HG02981 (cell line): ENCODE measurements at regions not wholly inside any gene's neighbourhood (a gene's known extent, or its start where the extent isn't known, plus 50 kb on each side); places are given as distances from the start of the nearest gene placed in this dataset.
"Not testable (repeated sequence)": the region's sequence is repeated elsewhere in the genome, so short reads cannot be mapped to it uniquely, and the experiment has no call there.

Experiments
- ATAC-seq: cut with Tn5 transposase; IDR thresholded peaks from one replicate; pipeline ENCODE4 v1.9.1; 2021; ENCODE audit warnings: mild to moderate bottlenecking, moderate library complexity; ENCODE audit not compliant: unreplicated experiment

GRCh38 chr9:118624608-118625007 lies 744.6 kb downstream of the BRINP1 start:
- ATAC-seq: no peak

- ATAC-seq: no peak
Observed at GRCh38 chr9:118630079-118630478, 739.2 kb downstream of the BRINP1 start.

DNA sequence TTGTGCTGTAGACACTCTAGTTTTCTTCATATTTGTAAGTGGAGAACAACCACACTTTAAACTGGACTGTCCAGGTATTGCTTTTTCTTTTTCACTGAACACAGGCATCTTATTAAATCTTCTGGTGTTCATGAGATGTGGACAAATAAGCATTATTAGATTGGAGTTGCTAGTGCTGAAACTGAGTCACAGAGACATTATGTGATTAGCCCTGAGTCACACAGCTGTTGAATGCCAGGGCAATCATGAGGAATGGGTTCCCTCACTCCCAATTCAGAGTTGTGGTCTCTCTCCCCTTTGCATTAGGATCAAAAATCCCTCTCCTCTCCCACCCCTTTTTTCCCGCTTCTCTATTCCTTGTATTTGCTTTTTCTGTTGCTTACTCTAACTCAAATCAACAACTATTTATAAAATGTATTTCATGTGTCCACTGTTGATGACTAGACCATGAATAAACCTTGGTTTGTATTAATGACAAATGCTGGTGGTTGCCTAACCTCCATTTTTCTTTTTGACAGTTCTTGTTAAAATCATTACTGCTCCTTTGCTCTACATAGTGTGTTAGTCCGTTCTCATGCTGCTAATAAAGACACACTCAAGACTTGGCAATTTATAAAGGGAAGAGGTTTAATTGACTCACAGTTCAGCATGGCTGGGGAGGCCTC lies 738.2 kb downstream of the BRINP1 start:
- ATAC-seq: no peak

DNA sequence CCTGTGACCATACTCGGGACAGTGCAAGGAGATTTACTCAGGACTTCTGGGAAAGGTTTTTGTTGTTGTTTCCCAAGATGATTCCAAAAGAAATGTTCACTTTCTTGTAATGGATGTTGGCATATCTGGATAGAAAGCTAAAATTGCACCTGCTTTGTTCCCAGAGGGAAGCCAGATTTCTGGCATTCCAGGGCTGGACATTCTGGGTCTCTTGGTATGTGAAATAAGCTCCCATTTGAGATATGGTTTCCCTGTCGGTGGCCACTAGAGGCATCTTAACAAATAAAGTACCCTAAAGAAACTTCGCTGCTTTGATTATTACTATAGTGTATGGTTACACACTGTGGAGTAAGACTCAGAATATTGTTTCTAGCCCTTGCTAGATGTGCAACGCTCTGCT lies 737.3 kb downstream of the BRINP1 start:
- ATAC-seq: no peak

- ATAC-seq: no peak
Observed at GRCh38 chr9:118635416-118635815, 733.8 kb downstream of the BRINP1 start.

DNA sequence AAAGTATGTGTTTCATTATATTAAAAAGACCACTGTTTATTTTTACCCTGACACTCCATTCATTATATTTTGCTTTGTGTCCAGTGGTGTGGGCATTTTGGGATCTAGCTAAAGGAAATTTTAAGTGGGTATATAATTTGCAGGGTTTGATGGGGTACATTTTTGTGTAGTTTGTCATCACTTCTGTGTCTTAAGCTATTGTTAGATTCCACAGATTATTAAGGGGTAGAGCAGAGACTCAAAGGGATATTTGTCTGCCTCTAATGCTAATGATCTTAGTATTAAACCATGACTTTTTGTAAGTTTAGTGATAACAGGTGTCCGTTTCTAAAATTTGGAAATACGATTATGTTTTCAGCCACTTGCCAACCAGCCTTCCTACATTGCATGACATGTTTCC lies 731.6 kb downstream of the BRINP1 start:
- no peak for ATAC-seq

- ATAC-seq: no peak
Observed at GRCh38 chr9:118640836-118641560, 728.2 kb downstream of the BRINP1 start.

DNA sequence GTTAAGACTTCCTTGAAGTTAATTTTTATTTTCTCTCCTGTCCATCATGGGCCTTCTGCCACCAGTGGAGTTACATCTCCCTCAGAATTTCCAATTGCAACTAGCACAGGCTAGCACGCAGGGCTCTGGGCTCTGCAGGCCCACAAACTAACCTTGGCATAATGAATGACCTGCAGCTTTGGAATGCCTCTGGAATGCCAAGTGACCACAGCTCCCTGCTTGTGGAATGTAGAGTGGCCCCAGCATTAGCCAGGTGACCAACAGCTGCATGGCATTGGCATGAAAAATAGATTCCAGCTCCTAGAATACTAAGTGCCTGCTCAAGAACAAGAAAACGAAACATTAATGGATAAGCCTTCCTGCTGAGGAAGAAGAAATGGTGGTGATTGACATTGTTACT lies 726.1 kb downstream of the BRINP1 start:
- ATAC-seq: no peak

DNA sequence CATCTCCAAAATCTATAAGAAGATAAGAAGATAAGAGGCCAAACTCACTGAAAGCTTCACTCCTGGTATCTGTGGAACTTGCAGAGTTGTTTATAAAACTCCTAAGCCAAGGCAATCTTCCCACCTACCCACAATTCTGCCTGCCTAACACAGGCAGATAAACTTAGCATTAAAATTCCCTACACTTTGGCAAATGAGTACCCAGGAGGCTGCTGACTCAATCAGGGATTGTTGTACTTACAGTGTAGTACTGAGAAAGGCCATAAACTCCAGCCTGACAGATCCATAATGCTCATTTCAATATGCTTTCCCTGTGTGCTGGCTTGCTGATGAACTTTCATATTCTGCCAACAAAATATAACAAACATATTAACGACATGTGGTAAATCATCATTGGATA lies 725.2 kb downstream of the BRINP1 start:
- no peak for ATAC-seq

DNA sequence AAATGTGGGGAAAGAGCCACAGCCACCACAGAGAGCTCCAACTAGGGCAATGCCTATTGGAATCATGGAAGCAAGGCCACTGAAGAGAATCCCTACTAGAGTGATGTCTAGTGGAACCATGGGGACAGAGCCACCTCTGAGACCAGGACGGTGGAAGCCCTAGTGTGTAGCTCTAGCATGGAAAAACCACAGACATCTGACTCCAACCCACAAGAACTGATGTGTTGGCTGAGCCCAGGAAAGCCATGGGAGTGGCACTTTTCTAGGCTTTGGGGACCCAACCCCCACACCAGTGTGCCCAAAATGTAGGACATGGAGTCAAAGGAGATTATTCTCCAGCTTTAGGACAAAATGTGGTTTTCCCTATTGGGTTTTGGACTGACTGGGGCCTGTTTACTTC lies 721.9 kb downstream of the BRINP1 start:
- ATAC-seq: no peak

DNA sequence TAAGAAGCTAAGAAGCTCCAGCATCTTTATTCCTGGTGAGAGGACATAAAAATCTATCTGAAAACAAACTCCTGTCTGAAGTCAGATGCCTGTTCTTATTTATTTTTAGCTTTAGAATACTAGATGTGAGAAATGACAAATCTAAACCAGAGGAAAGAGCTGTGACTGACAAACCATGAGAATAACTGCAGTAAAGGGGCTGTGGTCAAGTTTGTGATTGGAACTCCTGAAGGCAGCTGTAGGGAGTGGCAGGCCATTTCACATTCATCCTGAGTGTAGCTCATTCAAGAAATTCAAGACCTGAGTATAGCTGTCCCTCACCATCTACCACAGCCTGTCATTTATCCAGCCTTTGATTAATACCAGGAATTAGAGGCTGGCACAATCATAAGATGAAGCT lies 718.8 kb downstream of the BRINP1 start:
- no peak for ATAC-seq

DNA sequence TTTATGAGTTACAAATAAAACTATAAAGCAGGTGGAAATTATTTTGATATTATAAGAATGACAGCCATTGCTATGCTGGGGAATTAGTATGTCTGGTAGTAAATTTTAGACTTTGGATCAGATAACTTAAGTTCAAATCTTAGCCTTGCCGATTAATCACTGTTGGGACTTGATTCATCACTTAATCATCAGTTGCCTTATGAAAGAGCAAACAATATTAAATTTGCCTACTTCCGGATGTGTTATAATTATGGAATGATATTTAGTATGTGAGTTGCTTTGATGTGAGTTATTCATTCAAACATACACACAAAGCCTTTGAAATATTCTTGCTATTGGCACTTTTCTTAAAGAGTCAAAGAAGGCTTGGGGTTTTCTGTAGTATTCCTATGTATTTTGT lies 717.7 kb downstream of the BRINP1 start:
- ATAC-seq: no peak

- ATAC-seq: no peak
Observed at GRCh38 chr9:118652258-118652657, 717.0 kb downstream of the BRINP1 start.

- no peak for ATAC-seq
Observed at GRCh38 chr9:118652912-118653311, 716.3 kb downstream of the BRINP1 start.

DNA sequence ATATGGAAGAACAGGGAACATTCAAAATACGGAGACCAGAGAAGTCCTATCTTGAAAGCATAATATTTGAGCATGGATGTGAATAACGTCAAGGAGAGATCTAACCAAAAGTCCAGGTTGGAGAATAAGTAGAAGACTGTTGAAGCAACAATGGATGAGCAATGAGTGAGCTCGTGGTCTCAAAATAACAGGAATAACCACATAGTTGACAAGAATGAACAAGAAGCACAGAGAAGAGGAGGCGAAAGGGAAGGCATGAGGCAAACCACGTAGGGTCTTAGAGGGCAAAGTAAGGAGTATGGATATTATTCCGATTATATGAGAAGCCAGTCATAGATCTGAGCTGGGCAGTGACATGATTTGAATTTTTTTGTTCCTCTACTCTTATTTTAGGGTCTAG lies 710.2 kb downstream of the BRINP1 start:
- no peak for ATAC-seq

DNA sequence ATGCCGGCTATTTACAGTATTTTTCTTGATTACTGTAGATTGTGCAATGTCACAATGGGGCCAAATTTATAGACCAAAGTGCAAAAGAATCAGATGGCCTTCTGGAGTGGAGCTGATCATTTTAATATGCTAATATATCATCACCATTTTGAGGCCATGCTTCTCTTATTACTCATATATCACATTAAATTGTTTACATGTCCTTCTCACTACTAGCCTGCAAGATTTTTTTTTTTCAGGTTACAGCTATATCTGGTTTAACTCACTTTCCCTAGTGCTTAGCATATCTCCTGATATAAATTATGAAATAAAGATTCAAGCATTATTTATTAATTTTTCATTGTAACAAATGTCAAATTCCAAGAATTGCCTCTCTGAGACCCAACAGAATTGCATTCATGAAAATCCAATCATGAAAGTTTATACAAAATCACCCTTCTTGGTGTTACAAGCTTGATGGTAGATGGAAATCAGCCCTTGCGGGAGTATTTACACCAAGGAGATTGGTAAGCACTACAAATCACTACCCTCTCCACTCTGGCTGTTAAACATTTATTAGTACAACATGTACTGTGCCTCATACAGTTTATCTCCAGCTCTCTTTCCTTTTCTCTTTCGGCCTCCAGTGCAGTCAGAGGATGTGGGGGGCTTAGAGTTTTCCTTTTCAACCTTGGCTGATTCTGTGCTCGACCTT lies 703.9 kb downstream of the BRINP1 start:
- no peak for ATAC-seq

DNA sequence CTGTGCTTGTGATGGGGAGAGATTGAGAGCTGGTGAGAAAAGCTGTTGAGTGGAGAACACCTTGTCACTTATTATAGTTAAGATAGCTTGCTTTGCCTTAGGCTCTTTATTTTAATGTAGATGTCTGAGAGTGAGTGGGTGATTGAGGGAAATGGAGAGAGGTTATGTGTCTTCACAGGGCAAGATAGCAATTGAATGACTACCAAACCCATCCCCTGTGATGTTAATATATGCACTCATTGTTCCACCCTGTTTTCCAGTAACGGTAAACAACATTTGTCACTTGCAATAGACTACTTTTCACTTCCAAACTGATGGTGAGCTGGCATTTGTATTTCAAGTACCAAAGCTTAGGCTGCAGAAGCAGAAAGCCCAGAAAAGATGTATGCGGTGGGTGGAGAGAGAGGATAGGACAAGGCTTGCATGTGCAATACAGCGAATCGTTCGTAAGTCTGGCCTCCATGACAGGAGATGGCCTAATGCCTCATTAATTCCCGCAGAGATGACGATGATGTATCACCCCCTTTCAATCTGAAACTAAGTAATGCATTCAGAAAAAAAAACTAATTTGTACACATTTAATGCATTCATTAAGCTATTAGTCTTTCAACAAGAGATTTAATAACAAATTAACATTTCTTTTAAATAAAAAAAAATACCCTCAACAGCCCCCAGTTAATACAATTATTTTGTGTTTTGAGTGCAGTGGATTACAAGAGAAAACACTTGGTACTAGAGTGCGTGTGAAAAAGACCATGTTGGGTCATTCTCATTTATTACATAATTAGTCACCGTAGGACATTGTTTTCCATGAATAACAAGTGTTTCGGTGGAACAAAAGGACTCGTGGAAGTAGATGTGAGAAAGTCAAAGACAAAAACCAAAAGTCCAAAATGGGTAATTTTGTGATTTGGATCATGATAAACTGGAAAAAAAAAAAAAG lies 699.0 kb downstream of the BRINP1 start:
- no peak for ATAC-seq

DNA sequence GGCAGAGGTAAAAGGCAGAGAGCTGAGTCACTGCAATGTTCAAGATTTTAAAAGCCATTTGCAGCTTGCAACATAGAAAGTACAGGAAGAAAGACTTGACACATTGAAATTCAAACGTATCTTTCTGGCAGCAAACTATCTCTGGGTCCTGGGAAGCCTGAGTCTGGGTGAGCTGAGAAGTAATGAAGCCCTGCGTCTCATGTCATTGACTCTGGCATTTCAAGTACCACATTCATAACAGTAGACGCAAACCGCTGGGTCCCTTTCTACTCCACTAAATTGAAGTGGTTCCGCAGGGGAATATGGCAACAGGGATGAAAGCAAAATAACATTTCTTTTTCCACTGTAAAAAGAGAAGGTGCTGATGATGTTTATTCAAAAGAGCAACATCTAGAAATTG lies 694.3 kb downstream of the BRINP1 start:
- ATAC-seq: no peak

- not testable (repeated sequence) for ATAC-seq
Observed at GRCh38 chr9:118677936-118678653, 691.1 kb downstream of the BRINP1 start.

DNA sequence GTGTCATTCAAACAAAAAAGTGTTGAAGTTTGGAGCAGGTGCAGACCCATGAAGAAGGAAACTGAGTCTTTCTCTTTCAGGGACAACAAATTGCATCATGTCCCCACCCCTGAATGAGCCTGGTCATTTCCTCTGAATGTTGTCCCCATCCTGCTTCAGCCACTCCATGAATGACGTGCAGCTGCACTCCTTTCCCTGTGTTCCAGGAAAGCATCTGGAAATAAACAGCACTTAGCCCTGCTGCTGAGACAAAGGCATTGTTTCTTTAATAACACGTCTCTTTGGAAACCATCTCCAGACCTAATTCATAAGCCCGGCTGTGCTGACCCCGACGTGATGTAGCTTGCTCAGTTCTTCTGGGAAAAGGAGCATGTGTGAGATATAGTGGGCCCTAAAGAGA lies 682.3 kb downstream of the BRINP1 start:
- no peak for ATAC-seq
